Pancreas (tissue), 10 donors: ENCODE measurements at regions not wholly inside any gene's neighbourhood (a gene's known extent, or its start where the extent isn't known, plus 50 kb on each side); places are given as distances from the start of the nearest gene placed in this dataset.
A peak's percentile ranks its signal among the peaks of the same experiment; 100 is the strongest.

Source experiments
- ATAC-seq, 4 donors: fragments of 200-7000 bp; cut with Tn5 transposase; one replicate each; pipeline versions ENCODE4 v1.8.0 to v1.9.1; 2020; ENCODE audit warnings: mild to moderate bottlenecking in 4 of 4, moderate library complexity in 4 of 4
- DNase-seq, 6 donors: peaks; one replicate each; pipeline ENCODE4 v3.0.0-alpha.2; 2020
- FAIRE-seq: peaks from 2 replicates; lab custom pipeline; 2012; peaks lifted over from hg19 to GRCh38; lab: Jason Lieb, UNC
- H3K27ac ChIP-seq, 4 donors: fragments of 200-600 bp; sonication (generic); 1 replicate in 3 of 4; 2 replicates in 1 of 4; pipeline versions ENCODE4 v1.5.0 to v1.8.0; 2020
- H3K27me3 ChIP-seq, 4 donors: fragments of 200-600 bp; one replicate each; pipeline ENCODE4 v1.8.0; 2021
- H3K36me3 ChIP-seq, 3 donors: fragments of 200-600 bp; sonication (generic) in 1 of 3; one replicate each; pipeline versions ENCODE4 v1.5.0 to v1.8.0; 2020 to 2021
- H3K4me1 ChIP-seq, 3 donors: fragments of 200-600 bp; one replicate each; pipeline ENCODE4 v1.8.0; 2021
- H3K4me3 ChIP-seq, 4 donors: fragments of 200-600 bp; sonication (generic) in 2 of 4; one replicate each; pipeline versions ENCODE4 v1.5.0 to v1.8.0; 2020 to 2021
- H3K9me3 ChIP-seq, 4 donors: fragments of 200-600 bp; one replicate each; pipeline ENCODE4 v1.8.0; 2021
- CTCF ChIP-seq, 4 donors: fragments of 200-600 bp; sonication (generic) in 3 of 4; IDR thresholded peaks; one replicate each; pipeline versions ENCODE4 v1.5.0 to v1.8.0; 2021; ENCODE audit warnings: antibody characterized with exemption in 4 of 4
- WGBS, 2 donors: extraction: QIAGEN DNeasy Blood & Tissue Kit; methylation state at CpG; one replicate each; pipeline ENCODE4 v1.1.7; 2013; 5-methylcytosine and 5-hydroxymethylcytosine counted together
- intact Hi-C, 3 donors: fragments of 100-400 bp; cut with DNase I; formaldehyde crosslinking; loops; one replicate each; pipeline versions ENCODE4 v1.11.1 to v1.14.2; 2022
- donor health status: healthy with polysubstance abuse.
- donor health status: DM: no; HTN: no; CAD: no; lungs with moderate emphysema.
- donor health status: DM: no; HTN: no; CAD: no.
- donor health status: control.
- donor health status: control.
- donor health status: Bipolar disorder and iron deficiency.
- donor health status: DM: yes; HTN: yes; CAD: no.
- donor health status: DM: no; HTN: no; CAD: no.
- donor health status: DM: no; HTN: no; CAD: no.
- donor health status: DM: yes; HTN: yes; CAD: no.

- Histone ChIP-seq H3K36me3 (no peaks in the 10 kb centered on the region), H3K4me3 (no peak overlapping the region), H3K27me3 (no peaks in the 10 kb centered on the region), H3K9me3 (no peaks in the 10 kb centered on the region), H3K27ac (no peak overlapping the region), H3K4me1 (peaks cover 0 to 8% (median 3%) of the 10 kb centered on the region in 3 donors)
- WGBS, 2 donors: 15 to 24% methylated on average over 4 of the region's 4 CpGs
- FAIRE-seq (no peak), DNase-seq (no peak), ATAC-seq (peak in 2 of 4 donors; percentile 35 to 46)
- TF ChIP-seq CTCF (IDR thresholded peaks at IDR 0.05): no peak
- intact Hi-C loops: no loop called here
Observed at GRCh38 chr2:213202011-213202410, 50.6 kb upstream of the IKZF2 start.

GRCh38 chr2:213205944-213206343 is 54.5 kb upstream of the IKZF2 start:
- 73 to 76% methylated on average over 1 of the region's 1 CpG for WGBS, 2 donors
- FAIRE-seq: no peak
- no peaks in the 10 kb centered on the region for H3K9me3 ChIP-seq
- no peak for ATAC-seq
- no peaks in the 10 kb centered on the region for H3K36me3 ChIP-seq
- intact Hi-C loops: no loop called here
- peaks cover 0 to 8% (median 3%) of the 10 kb centered on the region in 3 donors for H3K4me1 ChIP-seq
- no peaks in the 10 kb centered on the region for H3K27me3 ChIP-seq
- no peak overlapping the region for H3K27ac ChIP-seq
- TF ChIP-seq CTCF (IDR thresholded peaks at IDR 0.05): no peak
- no peak overlapping the region for H3K4me3 ChIP-seq
- DNase-seq: no peak

GRCh38 chr2:213213186-213213585 is 61.8 kb upstream of the IKZF2 start:
- no peaks in the 10 kb centered on the region for H3K4me1 ChIP-seq
- TF ChIP-seq CTCF (IDR thresholded peaks at IDR 0.05): no peak
- no peaks in the 10 kb centered on the region for H3K27me3 ChIP-seq
- DNase-seq: no peak
- H3K36me3 ChIP-seq: no peaks in the 10 kb centered on the region
- no peaks in the 10 kb centered on the region for H3K9me3 ChIP-seq
- no peak overlapping the region for H3K27ac ChIP-seq
- no peak for FAIRE-seq
- intact Hi-C loops: no loop called here
- no peak for ATAC-seq
- WGBS, 2 donors: 85 to 94% methylated on average over 6 of the region's 6 CpGs
- H3K4me3 ChIP-seq: no peak overlapping the region

- no peak overlapping the region for H3K27ac ChIP-seq
- no peaks in the 10 kb centered on the region for H3K27me3 ChIP-seq
- FAIRE-seq (no peak), DNase-seq (no peak), ATAC-seq (no peak)
- intact Hi-C loops: no loop called here
- TF ChIP-seq CTCF (IDR thresholded peaks at IDR 0.05): no peak
- WGBS, 2 donors: 62 to 69% methylated on average over 10 of the region's 10 CpGs
- no peaks in the 10 kb centered on the region for H3K36me3 ChIP-seq
- H3K4me3 ChIP-seq: no peak overlapping the region
- H3K9me3 ChIP-seq: no peaks in the 10 kb centered on the region
- H3K4me1 ChIP-seq: no peaks in the 10 kb centered on the region
Observed at GRCh38 chr2:213214209-213214608, 62.8 kb upstream of the IKZF2 start.

GRCh38 chr2:213216461-213216860 is 65.0 kb upstream of the IKZF2 start:
- 55 to 62% methylated on average over 5 of the region's 5 CpGs for WGBS, 2 donors

More at GRCh38 chr2:213216461-213216860, 65.0 kb upstream of the IKZF2 start:
- H3K27ac ChIP-seq: no peak overlapping the region
- no peaks in the 10 kb centered on the region for H3K36me3 ChIP-seq
- ATAC-seq (no peak), DNase-seq (no peak), FAIRE-seq (no peak)
- intact Hi-C loops: no loop called here
- H3K4me3 ChIP-seq: no peak overlapping the region
- H3K27me3 ChIP-seq: no peaks in the 10 kb centered on the region
- H3K9me3 ChIP-seq: no peaks in the 10 kb centered on the region
- H3K4me1 ChIP-seq: no peaks in the 10 kb centered on the region
- no peak for TF ChIP-seq CTCF (IDR thresholded peaks at IDR 0.05)
